ENCODE measurements at regions not wholly inside any gene's neighbourhood (a gene's known extent, or its start where the extent isn't known, plus 50 kb on each side); places are given as distances from the start of the nearest gene placed in this dataset.

DNA sequence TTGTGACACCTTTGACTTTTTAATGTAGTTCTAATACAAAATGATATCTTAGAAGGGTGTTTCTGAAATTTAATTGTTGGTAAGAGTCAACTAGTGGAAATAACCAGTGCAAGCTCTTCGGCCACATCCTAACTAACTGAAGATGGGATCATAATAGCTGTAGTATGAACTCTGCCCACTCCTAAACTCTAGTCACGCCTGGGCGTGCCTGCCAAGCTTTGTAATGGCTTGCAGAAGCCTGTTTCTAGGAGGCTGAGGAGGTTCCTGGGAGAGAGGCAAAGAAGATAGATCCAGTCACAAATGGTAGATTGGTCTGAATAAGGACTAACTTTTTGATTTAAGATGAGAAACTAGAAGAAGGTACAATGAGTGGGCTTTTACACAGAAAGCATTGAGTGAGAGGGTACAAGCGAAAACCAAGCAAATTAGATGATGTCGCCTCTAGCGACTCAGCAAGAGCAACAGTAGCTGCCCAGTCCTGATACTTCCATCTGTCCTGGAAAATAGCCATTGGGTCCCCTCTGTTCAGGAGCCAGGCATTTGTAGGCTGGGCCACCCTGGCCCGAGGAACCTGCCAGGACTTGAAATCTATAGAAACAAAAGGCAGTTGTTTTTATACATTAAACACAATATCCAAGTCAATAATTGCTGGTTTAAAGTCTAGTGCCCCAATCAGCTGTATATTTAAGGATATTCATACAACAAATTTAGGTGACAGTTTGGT lies 148.8 kb downstream of the SLC38A4 start:
- Histone ChIP-seq H4K20me1 (replicated peaks; ENCODE audit: control insufficient read depth, extremely low read depth, insufficient read depth, low read length) (no peaks in the 10 kb centered on the region), H3K9me1 (replicated peaks; ENCODE audit: control insufficient read depth, extremely low read depth, insufficient read depth, low read length) (no peaks in the 10 kb centered on the region), H3K4me2 (ENCODE audit: insufficient read depth, low read length) (no peak overlapping the region), H3K9me3 (replicated peaks; ENCODE audit: control insufficient read depth, insufficient read depth, low read length) (no peaks in the 10 kb centered on the region), H3K79me2 (ENCODE audit: control insufficient read depth, insufficient read depth, low read length) (no peaks in the 10 kb centered on the region), H3K9ac (replicated peaks; ENCODE audit: extremely low read depth, insufficient read depth, low read length) (no peak overlapping the region), H3K4me3 (replicated peaks in 1 of 3; ENCODE audit: insufficient read depth in 1 of 3, low read depth in 1 of 3, low read length in 3 of 3) (no peak overlapping the region), H3K27ac (ENCODE audit: insufficient read depth, low read depth, low read length) (no peak overlapping the region), H3K27me3 (ENCODE audit: control insufficient read depth in 2 of 2, insufficient read depth in 2 of 2, low read length in 2 of 2) (no peaks in the 10 kb centered on the region), H3K4me1 (ENCODE audit: control insufficient read depth, extremely low read depth, insufficient read depth, low read length) (no peaks in the 10 kb centered on the region), H3K36me3 (ENCODE audit: control insufficient read depth in 2 of 2, extremely low read depth in 1 of 2, insufficient read depth in 2 of 2, low read length in 2 of 2) (no peaks in the 10 kb centered on the region), H2AFZ (ENCODE audit: low read depth, low read length) (no peak overlapping the region)
- dilution Hi-C loops (cut with MboI; ENCODE audit: extremely low pct_ligation_motif_present, low sequenced_read_pairs) (no loop called here), intact Hi-C loops (cut with micrococcal nuclease) (loop anchor here (1.0 to 10.0 kb wide), 4 partner anchors 334 to 552 kb away; no protein-coding TSS in a partner anchor)
- no peak for TF ChIP-seq POLR2A (IDR thresholded peaks at IDR 0.05; ENCODE audit: low read depth, low read length)
- TF ChIP-seq, protein P1, sequence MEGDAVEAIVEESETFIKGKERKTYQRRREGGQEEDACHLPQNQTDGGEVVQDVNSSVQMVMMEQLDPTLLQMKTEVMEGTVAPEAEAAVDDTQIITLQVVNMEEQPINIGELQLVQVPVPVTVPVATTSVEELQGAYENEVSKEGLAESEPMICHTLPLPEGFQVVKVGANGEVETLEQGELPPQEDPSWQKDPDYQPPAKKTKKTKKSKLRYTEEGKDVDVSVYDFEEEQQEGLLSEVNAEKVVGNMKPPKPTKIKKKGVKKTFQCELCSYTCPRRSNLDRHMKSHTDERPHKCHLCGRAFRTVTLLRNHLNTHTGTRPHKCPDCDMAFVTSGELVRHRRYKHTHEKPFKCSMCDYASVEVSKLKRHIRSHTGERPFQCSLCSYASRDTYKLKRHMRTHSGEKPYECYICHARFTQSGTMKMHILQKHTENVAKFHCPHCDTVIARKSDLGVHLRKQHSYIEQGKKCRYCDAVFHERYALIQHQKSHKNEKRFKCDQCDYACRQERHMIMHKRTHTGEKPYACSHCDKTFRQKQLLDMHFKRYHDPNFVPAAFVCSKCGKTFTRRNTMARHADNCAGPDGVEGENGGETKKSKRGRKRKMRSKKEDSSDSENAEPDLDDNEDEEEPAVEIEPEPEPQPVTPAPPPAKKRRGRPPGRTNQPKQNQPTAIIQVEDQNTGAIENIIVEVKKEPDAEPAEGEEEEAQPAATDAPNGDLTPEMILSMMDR (IDR thresholded peaks at IDR 0.05; ENCODE audit: extremely low read depth in 1 of 2, insufficient read depth in 1 of 2, low read depth in 1 of 2, low read length in 2 of 2): no peak
- TF ChIP-seq, protein P2, sequence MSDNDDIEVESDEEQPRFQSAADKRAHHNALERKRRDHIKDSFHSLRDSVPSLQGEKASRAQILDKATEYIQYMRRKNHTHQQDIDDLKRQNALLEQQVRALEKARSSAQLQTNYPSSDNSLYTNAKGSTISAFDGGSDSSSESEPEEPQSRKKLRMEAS (IDR thresholded peaks at IDR 0.05; ENCODE audit: insufficient read depth, insufficient read length): no peak
- no peak for TF ChIP-seq EZH2 (IDR thresholded peaks at IDR 0.05; ENCODE audit: borderline replicate concordance, low read depth, low read length, severe bottlenecking)
- TF ChIP-seq JUN (IDR thresholded peaks at IDR 0.05; ENCODE audit: borderline replicate concordance, insufficient read depth, insufficient read length, low read depth): no peak
- TF ChIP-seq GATA2 (IDR thresholded peaks at IDR 0.05; ENCODE audit: insufficient read depth, insufficient read length, low read depth, low read length): no peak
- TF ChIP-seq MYC (IDR thresholded peaks at IDR 0.05; ENCODE audit: low read depth, low read length): no peak
- no peak for TF ChIP-seq POLR2AphosphoS5 (IDR thresholded peaks at IDR 0.05; ENCODE audit: insufficient read depth, low read depth, low read length)
- no peak for TF ChIP-seq FOS (IDR thresholded peaks at IDR 0.05; ENCODE audit: borderline replicate concordance, insufficient read depth, low read length)
- FAIRE-seq (no peak), DNase-seq (ENCODE audit: low read depth, low spot score) (no peak)
- ChIA-PET CTCF (interaction anchor here (0.6 to 4.9 kb wide), 10 partner anchors 9 to 720 kb away, joined by 3 to 37 read pairs (median 7); no protein-coding TSS in a partner anchor), POLR2A (no interaction called here)
- BruUV-seq (replicated peaks): no TSS peak

Data from endothelial cell of umbilical vein (primary cell).